Choroid plexus epithelial cell (primary cell): ENCODE measurements at regions not wholly inside any gene's neighbourhood (a gene's known extent, or its start where the extent isn't known, plus 50 kb on each side); places are given as distances from the start of the nearest gene placed in this dataset.
"Not testable (repeated sequence)": the region's sequence is repeated elsewhere in the genome, so short reads cannot be mapped to it uniquely, and the experiment has no call there.

ENCODE experiments used
- DNase-seq: peaks from one replicate; pipeline ENCODE4 v3.0.0-alpha.2; 2010; ENCODE audit warnings: low read depth
- H3K4me3 ChIP-seq: 2 replicates; pipeline ENCODE4 v1.5.1; 2011; ENCODE audit warnings: low read depth, mild to moderate bottlenecking, control low read depth, low read length, moderate library complexity
- TF ChIP-seq, protein P1 (sequence below): conservative IDR thresholded peaks from 2 replicates; pipeline ENCODE4 v1.5.1; 2011; ENCODE audit warnings: low read depth, mild to moderate bottlenecking, control low read depth, inconsistent platforms, low read length, moderate library complexity

DNA sequence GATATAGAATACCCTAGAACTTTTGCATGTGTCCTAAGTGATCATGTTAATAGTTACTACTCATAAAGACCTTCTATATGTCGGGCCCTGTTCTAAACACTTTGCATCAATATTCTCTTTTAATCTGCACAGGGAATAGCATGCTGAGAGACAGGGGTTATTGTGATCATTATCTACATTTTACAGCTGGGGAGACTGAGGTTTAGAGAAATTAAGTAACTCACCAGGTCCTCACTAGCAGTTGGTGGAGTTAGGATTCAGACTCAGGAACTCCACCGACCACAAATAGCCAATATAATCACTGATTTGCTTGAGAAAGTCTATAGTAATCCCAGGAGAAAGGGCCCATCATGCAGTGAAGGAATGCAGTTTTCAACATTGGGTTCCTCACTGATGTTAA lies 111.2 kb upstream of the ADO start:
- TF ChIP-seq, protein P1, sequence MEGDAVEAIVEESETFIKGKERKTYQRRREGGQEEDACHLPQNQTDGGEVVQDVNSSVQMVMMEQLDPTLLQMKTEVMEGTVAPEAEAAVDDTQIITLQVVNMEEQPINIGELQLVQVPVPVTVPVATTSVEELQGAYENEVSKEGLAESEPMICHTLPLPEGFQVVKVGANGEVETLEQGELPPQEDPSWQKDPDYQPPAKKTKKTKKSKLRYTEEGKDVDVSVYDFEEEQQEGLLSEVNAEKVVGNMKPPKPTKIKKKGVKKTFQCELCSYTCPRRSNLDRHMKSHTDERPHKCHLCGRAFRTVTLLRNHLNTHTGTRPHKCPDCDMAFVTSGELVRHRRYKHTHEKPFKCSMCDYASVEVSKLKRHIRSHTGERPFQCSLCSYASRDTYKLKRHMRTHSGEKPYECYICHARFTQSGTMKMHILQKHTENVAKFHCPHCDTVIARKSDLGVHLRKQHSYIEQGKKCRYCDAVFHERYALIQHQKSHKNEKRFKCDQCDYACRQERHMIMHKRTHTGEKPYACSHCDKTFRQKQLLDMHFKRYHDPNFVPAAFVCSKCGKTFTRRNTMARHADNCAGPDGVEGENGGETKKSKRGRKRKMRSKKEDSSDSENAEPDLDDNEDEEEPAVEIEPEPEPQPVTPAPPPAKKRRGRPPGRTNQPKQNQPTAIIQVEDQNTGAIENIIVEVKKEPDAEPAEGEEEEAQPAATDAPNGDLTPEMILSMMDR: no peak
- DNase-seq: no peak
- H3K4me3 ChIP-seq: no peak overlapping the region

DNA sequence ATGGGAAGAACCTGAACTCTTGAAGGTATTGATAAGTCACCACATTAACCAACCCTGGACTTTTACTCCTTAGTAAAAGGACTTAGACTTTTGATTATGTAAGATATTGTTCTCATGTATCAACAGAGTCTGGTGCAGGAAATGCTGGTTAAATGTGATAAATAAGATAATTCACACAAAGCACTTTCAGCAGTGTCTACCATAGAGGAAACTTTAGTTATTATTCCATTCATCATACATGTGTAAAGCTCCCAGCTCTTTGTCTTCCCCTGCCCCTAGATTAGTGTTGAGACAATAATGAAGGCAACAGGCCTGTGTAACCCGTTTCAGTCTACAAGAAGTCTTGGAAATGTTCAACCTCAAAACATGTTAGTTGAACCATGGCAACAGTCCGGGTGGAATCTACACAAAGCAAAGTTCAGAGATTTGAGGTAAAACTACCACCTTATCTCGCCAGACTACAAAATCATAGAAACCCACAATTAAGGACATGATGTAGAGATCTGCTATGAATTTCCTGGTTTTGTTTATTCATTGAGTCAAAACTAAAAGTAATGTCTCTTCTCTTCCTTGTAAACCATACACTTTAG lies 109.9 kb upstream of the ADO start:
- no peak overlapping the region for H3K4me3 ChIP-seq
- no peak for DNase-seq
- TF ChIP-seq, protein P1: no peak

DNA sequence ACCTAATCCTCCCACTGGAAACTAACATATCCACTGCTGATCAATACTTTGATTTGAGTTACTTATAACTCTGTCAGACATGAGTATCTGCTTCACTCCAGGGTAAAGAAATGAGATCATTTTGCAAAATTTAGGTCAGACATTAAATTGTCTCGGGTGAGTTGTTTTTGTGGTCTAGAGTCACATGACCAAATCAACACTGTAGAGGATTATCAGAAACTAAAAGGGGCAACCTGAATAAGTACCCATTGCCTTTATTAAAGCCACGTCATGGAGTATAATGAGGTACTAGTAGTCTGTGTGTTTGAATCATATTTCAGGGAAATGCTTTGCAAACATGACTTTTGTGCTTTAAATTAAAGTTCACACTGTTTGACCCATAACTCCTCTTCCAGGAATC lies 107.7 kb upstream of the ADO start:
- DNase-seq: no peak
- TF ChIP-seq, protein P1: no peak
- no peak overlapping the region for H3K4me3 ChIP-seq

GRCh38 chr10:62699148-62699547 lies 105.4 kb upstream of the ADO start:
- TF ChIP-seq, protein P1: no peak
- DNase-seq: no peak
- H3K4me3 ChIP-seq: no peak overlapping the region

- DNase-seq, H3K4me3 ChIP-seq: not testable (repeated sequence)
These were observed 100.4 kb upstream of the ADO start for GRCh38 chr10:62704121-62704520.

DNA sequence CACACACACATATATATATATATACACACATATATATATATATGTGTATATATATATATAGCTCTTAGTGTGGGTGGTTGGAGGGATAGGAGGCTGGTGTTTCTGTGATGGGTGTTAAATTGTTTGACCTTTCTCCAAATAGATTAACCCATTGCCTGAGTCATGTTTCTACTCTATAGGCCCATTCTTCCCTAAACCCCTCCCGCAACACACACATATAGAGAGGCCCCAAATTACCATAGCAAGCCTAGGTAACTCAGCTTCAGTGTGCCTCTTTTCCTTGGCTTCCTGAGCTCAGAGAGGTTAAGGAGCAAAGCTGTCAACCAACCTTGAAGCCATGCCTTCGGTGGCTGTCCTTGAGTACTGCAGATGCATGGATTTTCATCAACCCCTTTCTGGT lies 98.7 kb upstream of the ADO start:
- TF ChIP-seq, protein P1: no peak
- no peak for DNase-seq
- H3K4me3 ChIP-seq: no peak overlapping the region

DNA sequence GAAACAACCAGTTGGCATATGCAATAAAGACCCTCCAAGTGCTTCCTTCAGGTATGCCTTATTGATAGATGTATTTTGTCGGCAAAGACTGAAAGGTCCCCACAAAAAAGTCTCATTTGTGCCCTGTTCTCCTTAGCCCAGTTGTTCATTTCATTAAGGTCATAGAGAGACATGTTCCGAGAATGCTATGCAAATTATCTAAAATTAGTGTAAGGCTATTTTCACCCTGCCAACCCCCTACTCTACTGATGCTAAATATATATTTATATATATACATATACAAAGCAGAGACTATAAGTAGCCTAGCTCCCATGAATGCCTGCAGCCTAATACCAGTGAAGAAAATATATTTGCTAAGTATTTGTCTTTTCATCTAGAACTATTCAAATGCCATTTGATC lies 96.7 kb upstream of the ADO start:
- no peak overlapping the region for H3K4me3 ChIP-seq
- no peak for DNase-seq
- TF ChIP-seq, protein P1: no peak
